Astrocyte of the cerebellum (primary cell): ENCODE measurements at regions not wholly inside any gene's neighbourhood (a gene's known extent, or its start where the extent isn't known, plus 50 kb on each side); places are given as distances from the start of the nearest gene placed in this dataset.

Experiments
- DNase-seq: peaks from one replicate; pipeline ENCODE4 v3.0.0-alpha.2; 2011; ENCODE audit warnings: low read depth
- H3K4me3 ChIP-seq: 2 replicates; pipeline ENCODE4 v1.5.1; 2011; ENCODE audit warnings: mild to moderate bottlenecking, low read depth, low read length, moderate library complexity
- CTCF ChIP-seq: IDR thresholded peaks from 2 replicates; pipeline ENCODE4 v1.5.1; 2012; ENCODE audit warnings: low read length, low read depth, moderate library complexity, mild to moderate bottlenecking; ENCODE audit errors: missing control alignments
- in situ Hi-C: cut with HindIII; loops from 2 replicates; pipeline ENCODE4 v1.10.0; 2017; ENCODE audit warnings: low sequenced_read_pairs

GRCh38 chr9:80435591-80435990, 863.8 kb downstream of the TLE4 start:
- in situ Hi-C loops, result no loop called here
- no peak for TF ChIP-seq CTCF
- no peak for DNase-seq

GRCh38 chr9:80426992-80427391, 855.2 kb downstream of the TLE4 start:
- in situ Hi-C loops, result no loop called here

More at GRCh38 chr9:80435591-80435990, 863.8 kb downstream of the TLE4 start:
- no peak overlapping the region for H3K4me3 ChIP-seq

GRCh38 chr9:80417211-80417773, 845.5 kb downstream of the TLE4 start:
- no peak for TF ChIP-seq CTCF
- in situ Hi-C loops, result no loop called here
- DNase-seq, result no peak
- H3K4me3 ChIP-seq, result no peak overlapping the region

More at GRCh38 chr9:80426992-80427391, 855.2 kb downstream of the TLE4 start:
- TF ChIP-seq CTCF, result no peak
- H3K4me3 ChIP-seq, result no peak overlapping the region
- no peak for DNase-seq

- peak; percentile 32 for DNase-seq
- TF ChIP-seq CTCF, result no peak
- in situ Hi-C loops, result no loop called here
- H3K4me3 ChIP-seq, result no peak overlapping the region
These were observed 838.3 kb downstream of the TLE4 start for GRCh38 chr9:80410106-80410505.

- DNase-seq, result no peak
- TF ChIP-seq CTCF, result no peak
- in situ Hi-C loops, result no loop called here
These were observed 835.5 kb downstream of the TLE4 start for GRCh38 chr9:80407220-80407619.

GRCh38 chr9:80401243-80401642, 829.5 kb downstream of the TLE4 start:
- no peak for TF ChIP-seq CTCF
- in situ Hi-C loops, result no loop called here
- no peak for DNase-seq
- no peak overlapping the region for H3K4me3 ChIP-seq

More at GRCh38 chr9:80407220-80407619, 835.5 kb downstream of the TLE4 start:
- H3K4me3 ChIP-seq, result no peak overlapping the region

- no peak for TF ChIP-seq CTCF
- no peak overlapping the region for H3K4me3 ChIP-seq
- DNase-seq, result no peak
- in situ Hi-C loops, result no loop called here
These were observed 829.0 kb downstream of the TLE4 start for GRCh38 chr9:80400624-80401230.
